Liver (tissue), 8 donors: ENCODE measurements at regions not wholly inside any gene's neighbourhood (a gene's known extent, or its start where the extent isn't known, plus 50 kb on each side); places are given as distances from the start of the nearest gene placed in this dataset.

Source experiments
- DNase-seq: peaks from one replicate; pipeline ENCODE4 v3.0.0-alpha.2; 2017; ENCODE audit warnings: low spot score
- H3K27ac ChIP-seq, 2 donors: one replicate each; pipeline ENCODE4 v1.7.0; 2013; ENCODE audit warnings: inconsistent platforms in 2 of 2, low read length in 2 of 2, control low read depth in 1 of 2, low read depth in 1 of 2, mild to moderate bottlenecking in 1 of 2
- H3K27me3 ChIP-seq, 4 donors: one replicate each; pipeline versions ENCODE4 v1.6.1 to v1.7.0; 2013; ENCODE audit warnings: low read length in 3 of 4, inconsistent platforms in 1 of 4, mild to moderate bottlenecking in 1 of 4, moderate library complexity in 1 of 4; ENCODE audit not compliant: control insufficient read depth in 4 of 4, insufficient read depth in 4 of 4
- H3K36me3 ChIP-seq, 4 donors: one replicate each; pipeline versions ENCODE4 v1.6.1 to v1.7.0; 2013; ENCODE audit warnings: low read length in 3 of 4, mild to moderate bottlenecking in 3 of 4, low read depth in 1 of 4, moderate library complexity in 1 of 4; ENCODE audit not compliant: control insufficient read depth in 4 of 4, insufficient read depth in 3 of 4
- H3K4me1 ChIP-seq, 4 donors: one replicate each; pipeline versions ENCODE4 v1.6.1 to v1.7.0; 2013; ENCODE audit warnings: low read length in 3 of 4, mild to moderate bottlenecking in 3 of 4, moderate library complexity in 1 of 4; ENCODE audit not compliant: control insufficient read depth in 4 of 4, insufficient read depth in 4 of 4
- H3K4me3 ChIP-seq, 3 donors: one replicate each; pipeline versions ENCODE4 v1.6.1 to v1.7.0; 2013; ENCODE audit warnings: low read length in 3 of 3, control low read depth in 1 of 3, low read depth in 1 of 3, mild to moderate bottlenecking in 1 of 3
- H3K9ac ChIP-seq, 2 donors: one replicate each; pipeline ENCODE4 v1.7.0; 2013; ENCODE audit warnings: low read length in 2 of 2, mild to moderate bottlenecking in 2 of 2, moderate library complexity in 2 of 2, control low read depth in 1 of 2, low read depth in 1 of 2
- H3K9me3 ChIP-seq, 4 donors: one replicate each; pipeline versions ENCODE4 v1.6.1 to v1.7.0; 2013; ENCODE audit warnings: low read length in 3 of 4; ENCODE audit not compliant: control insufficient read depth in 4 of 4
- EGR1 ChIP-seq, 2 donors: IDR thresholded peaks; 2 replicates each; pipeline ENCODE4 v1.6.1; 2016 to 2018; ENCODE audit warnings: antibody characterized with exemption in 2 of 2, low read depth in 2 of 2
- FOXA1 ChIP-seq: IDR thresholded peaks from 2 replicates; pipeline ENCODE4 v1.6.1; 2016; ENCODE audit warnings: antibody characterized with exemption
- FOXA2 ChIP-seq: IDR thresholded peaks from 2 replicates; pipeline ENCODE4 v1.6.1; 2016; ENCODE audit warnings: antibody characterized with exemption
- HNF4A ChIP-seq, 2 donors: conservative IDR thresholded peaks; 2 replicates each; pipeline ENCODE4 v1.6.1; 2016; ENCODE audit warnings: antibody characterized with exemption in 2 of 2, mild to moderate bottlenecking in 2 of 2
- HNF4G ChIP-seq: IDR thresholded peaks from 2 replicates; pipeline ENCODE4 v1.6.1; 2016; ENCODE audit warnings: antibody characterized with exemption
- JUND ChIP-seq, 2 donors: IDR thresholded peaks; 2 replicates each; pipeline ENCODE4 v1.6.1; 2016; ENCODE audit warnings: antibody characterized with exemption in 2 of 2
- MAX ChIP-seq: IDR thresholded peaks from 2 replicates; pipeline ENCODE4 v1.6.1; 2016; ENCODE audit warnings: antibody characterized with exemption
- NR2F2 ChIP-seq: IDR thresholded peaks from 2 replicates; pipeline ENCODE4 v1.6.1; 2016; ENCODE audit warnings: antibody characterized with exemption
- RAD21 ChIP-seq, 2 donors: IDR thresholded peaks; 2 replicates each; pipeline ENCODE4 v1.6.1; 2016; ENCODE audit warnings: antibody characterized with exemption in 2 of 2, mild to moderate bottlenecking in 2 of 2
- REST ChIP-seq: IDR thresholded peaks from 2 replicates; pipeline ENCODE4 v1.6.1; 2016; ENCODE audit warnings: antibody characterized with exemption, mild to moderate bottlenecking
- RXRA ChIP-seq, 2 donors: IDR thresholded peaks; 2 replicates each; pipeline ENCODE4 v1.6.1; 2017 to 2018; ENCODE audit warnings: antibody characterized with exemption in 2 of 2, mild to moderate bottlenecking in 1 of 2
- SP1 ChIP-seq: IDR thresholded peaks from 2 replicates; pipeline ENCODE4 v1.6.1; 2018; ENCODE audit warnings: antibody characterized with exemption, mild to moderate bottlenecking
- TAF1 ChIP-seq: conservative IDR thresholded peaks from 2 replicates; pipeline ENCODE4 v1.6.1; 2016; ENCODE audit warnings: antibody characterized with exemption, mild to moderate bottlenecking
- YY1 ChIP-seq: IDR thresholded peaks from 2 replicates; pipeline ENCODE4 v1.6.1; 2016; ENCODE audit warnings: antibody characterized with exemption, mild to moderate bottlenecking
- ZBTB33 ChIP-seq: IDR thresholded peaks from 2 replicates; pipeline ENCODE4 v1.6.1; 2016; ENCODE audit warnings: antibody characterized with exemption
- WGBS: extraction: QIAGEN DNeasy Blood & Tissue Kit; methylation state at CpG from one replicate; pipeline ENCODE4 v1.1.7; 2013; 5-methylcytosine and 5-hydroxymethylcytosine counted together
- TF ChIP-seq, protein P1 (sequence below): IDR thresholded peaks from 2 replicates; pipeline ENCODE4 v1.6.1; 2016; ENCODE audit warnings: antibody characterized with exemption
- TF ChIP-seq, protein P2 (sequence below): fragments of 150-350 bp; IDR thresholded peaks from 2 replicates; pipeline ENCODE4 v1.5.1; 2017; ENCODE audit warnings: improper control_type of control experiment, low read depth, low read length; ENCODE audit not compliant: missing input control
- donor health status: healthy.
- donor health status: healthy.
- donor health status: healthy.
- donor health status: healthy.
- donor health status: healthy.

- WGBS = 47% methylated on average over 3 of the region's 3 CpGs
- no peak overlapping the region for H3K9ac ChIP-seq
- no peak overlapping the region for H3K27ac ChIP-seq
- TF ChIP-seq, protein P1, sequence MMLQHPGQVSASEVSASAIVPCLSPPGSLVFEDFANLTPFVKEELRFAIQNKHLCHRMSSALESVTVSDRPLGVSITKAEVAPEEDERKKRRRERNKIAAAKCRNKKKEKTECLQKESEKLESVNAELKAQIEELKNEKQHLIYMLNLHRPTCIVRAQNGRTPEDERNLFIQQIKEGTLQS = no peak
- no peak for TF ChIP-seq YY1
- TF ChIP-seq FOXA1 = no peak
- H3K9me3 ChIP-seq = no peaks in the 10 kb centered on the region
- no peak for DNase-seq
- H3K4me1 ChIP-seq = no peaks in the 10 kb centered on the region
- peaks cover 0 to 2% (median 0%) of the 10 kb centered on the region in 4 donors for H3K27me3 ChIP-seq
- no peak overlapping the region for H3K4me3 ChIP-seq
- no peaks in the 10 kb centered on the region for H3K36me3 ChIP-seq
Observed at GRCh38 chr4:137125011-137125410, 407.3 kb downstream of the PCDH18 start.

- 44% methylated on average over 5 of the region's 5 CpGs for WGBS
- no peak for DNase-seq
- TF ChIP-seq EGR1 (IDR thresholded peaks at IDR 0.05; ENCODE audit: low read depth in 2 of 2) = no peak
- TF ChIP-seq YY1 = no peak
- peak; percentile 73 to 77 for TF ChIP-seq RAD21 (IDR thresholded peaks at IDR 0.05)
- TF ChIP-seq, protein P2, sequence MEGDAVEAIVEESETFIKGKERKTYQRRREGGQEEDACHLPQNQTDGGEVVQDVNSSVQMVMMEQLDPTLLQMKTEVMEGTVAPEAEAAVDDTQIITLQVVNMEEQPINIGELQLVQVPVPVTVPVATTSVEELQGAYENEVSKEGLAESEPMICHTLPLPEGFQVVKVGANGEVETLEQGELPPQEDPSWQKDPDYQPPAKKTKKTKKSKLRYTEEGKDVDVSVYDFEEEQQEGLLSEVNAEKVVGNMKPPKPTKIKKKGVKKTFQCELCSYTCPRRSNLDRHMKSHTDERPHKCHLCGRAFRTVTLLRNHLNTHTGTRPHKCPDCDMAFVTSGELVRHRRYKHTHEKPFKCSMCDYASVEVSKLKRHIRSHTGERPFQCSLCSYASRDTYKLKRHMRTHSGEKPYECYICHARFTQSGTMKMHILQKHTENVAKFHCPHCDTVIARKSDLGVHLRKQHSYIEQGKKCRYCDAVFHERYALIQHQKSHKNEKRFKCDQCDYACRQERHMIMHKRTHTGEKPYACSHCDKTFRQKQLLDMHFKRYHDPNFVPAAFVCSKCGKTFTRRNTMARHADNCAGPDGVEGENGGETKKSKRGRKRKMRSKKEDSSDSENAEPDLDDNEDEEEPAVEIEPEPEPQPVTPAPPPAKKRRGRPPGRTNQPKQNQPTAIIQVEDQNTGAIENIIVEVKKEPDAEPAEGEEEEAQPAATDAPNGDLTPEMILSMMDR = peak; percentile 36
- no peak for TF ChIP-seq SP1
- TF ChIP-seq TAF1 = no peak
- H3K4me1 ChIP-seq = no peaks in the 10 kb centered on the region
- no peak overlapping the region for H3K4me3 ChIP-seq
- H3K9me3 ChIP-seq = no peaks in the 10 kb centered on the region
- peaks cover 0 to 1% (median 0%) of the 10 kb centered on the region in 4 donors for H3K27me3 ChIP-seq
- no peaks in the 10 kb centered on the region for H3K36me3 ChIP-seq
- H3K9ac ChIP-seq = no peak overlapping the region
- no peak overlapping the region for H3K27ac ChIP-seq
Observed at GRCh38 chr4:137124278-137124932, 407.9 kb downstream of the PCDH18 start.

DNA sequence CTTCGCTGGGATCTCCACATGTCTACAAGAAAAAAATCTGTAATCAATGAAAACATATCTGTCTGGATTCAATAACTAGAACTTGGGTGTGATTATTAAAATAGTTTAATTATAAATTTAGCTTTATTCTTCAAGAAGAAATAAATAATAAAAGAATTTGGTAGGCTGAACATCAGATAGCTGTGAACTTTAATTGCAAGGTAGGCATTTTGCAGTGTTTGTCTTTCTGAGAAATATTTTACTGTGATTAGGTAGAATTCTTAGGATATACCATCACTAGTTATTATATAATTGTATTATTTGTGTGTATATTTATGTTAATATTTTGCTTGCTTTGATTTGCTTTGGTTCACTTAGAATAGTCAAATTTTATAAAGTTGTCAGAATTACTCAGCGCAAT is 409.4 kb downstream of the PCDH18 start:
- no peaks in the 10 kb centered on the region for H3K9me3 ChIP-seq
- no peak overlapping the region for H3K4me3 ChIP-seq
- no peak for DNase-seq
- no peaks in the 10 kb centered on the region for H3K36me3 ChIP-seq
- H3K9ac ChIP-seq = no peak overlapping the region
- no peaks in the 10 kb centered on the region for H3K4me1 ChIP-seq
- no peak overlapping the region for H3K27ac ChIP-seq
- H3K27me3 ChIP-seq = no peaks in the 10 kb centered on the region
- no peak for TF ChIP-seq FOXA2
- TF ChIP-seq MAX = no peak
- TF ChIP-seq, protein P1 = no peak
- TF ChIP-seq HNF4G = no peak
- no peak for TF ChIP-seq JUND (IDR thresholded peaks at IDR 0.05)
- TF ChIP-seq, protein P2 = no peak
- no peak for TF ChIP-seq NR2F2
- TF ChIP-seq TAF1 = no peak
- TF ChIP-seq HNF4A (conservative IDR thresholded peaks at IDR 0.05) = no peak
- no peak for TF ChIP-seq REST
- TF ChIP-seq FOXA1 = no peak
- no peak for TF ChIP-seq SP1
- no peak for TF ChIP-seq ZBTB33
- TF ChIP-seq EGR1 (IDR thresholded peaks at IDR 0.05; ENCODE audit: low read depth in 2 of 2) = no peak
- no peak for TF ChIP-seq RXRA (IDR thresholded peaks at IDR 0.05)
- TF ChIP-seq YY1 = no peak
- WGBS = 84% methylated on average over 2 of the region's 2 CpGs
